Activated T-cell treated with anti-CD3 and anti-CD28 coated beads, Interleukin-2, amount 50 U/mL, for 24 hours (primary cell): ENCODE measurements at regions not wholly inside any gene's neighbourhood (a gene's known extent, or its start where the extent isn't known, plus 50 kb on each side); places are given as distances from the start of the nearest gene placed in this dataset.

Experiments
- DNase-seq: peaks from one replicate; pipeline ENCODE4 v3.0.0-alpha.2; 2020
- H3K27ac Mint-ChIP-seq: 2 replicates; pipeline ENCODE4 v1.8.0; 2020; ENCODE audit warnings: mild to moderate bottlenecking, mixed read lengths
- H3K27me3 Mint-ChIP-seq: 2 replicates; pipeline ENCODE4 v1.8.0; 2020; ENCODE audit warnings: mixed read lengths
- H3K36me3 Mint-ChIP-seq: 2 replicates; pipeline ENCODE4 v1.8.0; 2020; ENCODE audit warnings: low read depth, mixed read lengths
- H3K4me1 Mint-ChIP-seq: 2 replicates; pipeline ENCODE4 v1.8.0; 2020; ENCODE audit warnings: low read depth, mixed read lengths
- H3K4me3 Mint-ChIP-seq: 2 replicates; pipeline ENCODE4 v1.8.0; 2020; ENCODE audit warnings: mild to moderate bottlenecking, moderate library complexity, mixed read lengths
- H3K9me3 Mint-ChIP-seq: 2 replicates; pipeline ENCODE4 v1.8.0; 2020; ENCODE audit warnings: mixed read lengths

DNA sequence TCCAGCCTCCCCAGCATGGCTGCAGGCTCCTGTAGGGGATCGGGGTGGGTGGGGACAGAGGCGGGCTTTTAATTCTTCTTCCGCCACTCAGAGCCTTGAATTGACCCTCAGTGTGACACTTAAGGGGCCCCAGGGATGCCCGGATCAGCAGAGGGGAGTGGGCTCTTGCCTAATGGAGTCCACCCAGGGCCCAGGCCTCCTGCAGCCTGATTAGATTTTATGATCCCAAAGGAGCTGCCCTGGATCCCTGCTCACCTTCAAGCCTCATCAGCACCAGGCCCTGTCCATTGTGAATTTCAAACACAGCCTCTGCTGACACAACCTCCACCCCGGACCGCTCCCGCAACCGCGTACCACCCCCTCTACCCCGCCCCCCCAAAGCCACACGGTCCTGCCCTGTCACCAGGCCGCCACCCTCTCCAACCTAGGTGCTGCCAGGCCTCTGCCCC, 214.1 kb upstream of the IER5L start:
- H3K4me1 Mint-ChIP-seq = no peaks in the 10 kb centered on the region
- H3K4me3 Mint-ChIP-seq = no peak overlapping the region
- no peaks in the 10 kb centered on the region for H3K9me3 Mint-ChIP-seq
- peak; percentile 21 for DNase-seq
- H3K36me3 Mint-ChIP-seq = no peaks in the 10 kb centered on the region
- H3K27ac Mint-ChIP-seq = no peak overlapping the region
- H3K27me3 Mint-ChIP-seq = no peaks in the 10 kb centered on the region

DNA sequence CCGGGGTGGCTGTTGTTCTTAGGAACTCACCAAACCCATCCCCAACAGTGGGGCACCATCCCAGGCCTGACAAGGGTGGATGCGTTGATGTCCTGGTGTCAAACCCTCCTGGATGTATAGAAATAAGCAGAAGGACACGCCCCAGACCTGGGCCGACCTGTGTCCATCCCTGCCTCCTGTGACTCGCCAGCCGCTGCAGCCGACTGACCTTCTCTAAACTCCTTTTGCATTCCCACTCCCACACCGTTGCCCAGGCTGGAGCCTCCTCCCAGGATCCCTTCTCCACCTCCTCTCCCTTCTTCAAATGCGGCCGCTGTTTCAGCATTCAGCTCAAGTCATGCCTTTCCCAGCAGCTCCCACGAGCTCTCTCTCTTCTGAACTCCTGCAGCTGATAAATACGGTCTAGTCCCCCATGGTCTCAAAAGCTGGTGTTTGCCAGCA, 213.2 kb upstream of the IER5L start:
- H3K36me3 Mint-ChIP-seq = no peaks in the 10 kb centered on the region
- H3K4me3 Mint-ChIP-seq = no peak overlapping the region
- DNase-seq = peak; percentile 12
- no peak overlapping the region for H3K27ac Mint-ChIP-seq
- H3K9me3 Mint-ChIP-seq = no peaks in the 10 kb centered on the region
- H3K4me1 Mint-ChIP-seq = no peaks in the 10 kb centered on the region
- H3K27me3 Mint-ChIP-seq = no peaks in the 10 kb centered on the region

DNA sequence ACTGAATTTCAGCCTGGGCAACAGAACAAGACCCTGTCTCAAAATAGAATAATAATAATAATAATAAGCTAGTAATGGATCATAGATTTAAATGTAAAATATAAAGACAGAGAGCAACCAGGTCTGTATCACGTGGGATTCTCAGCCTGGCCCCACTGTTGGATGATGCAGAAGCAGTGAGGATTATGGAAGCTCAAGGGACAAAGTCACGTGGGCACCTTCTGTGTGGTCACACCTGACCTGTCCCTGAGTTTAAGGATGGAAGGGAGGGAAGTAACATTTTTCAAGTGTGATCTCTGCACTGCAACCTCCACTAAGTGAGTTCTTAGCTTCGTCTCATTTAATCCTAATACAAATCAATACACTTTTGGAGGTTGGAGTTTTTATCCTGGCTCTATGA, 212.5 kb upstream of the IER5L start:
- no peaks in the 10 kb centered on the region for H3K9me3 Mint-ChIP-seq
- H3K27ac Mint-ChIP-seq = no peak overlapping the region
- H3K27me3 Mint-ChIP-seq = no peaks in the 10 kb centered on the region
- no peaks in the 10 kb centered on the region for H3K36me3 Mint-ChIP-seq
- peak; percentile 8 for DNase-seq
- H3K4me1 Mint-ChIP-seq = no peaks in the 10 kb centered on the region
- no peak overlapping the region for H3K4me3 Mint-ChIP-seq

DNA sequence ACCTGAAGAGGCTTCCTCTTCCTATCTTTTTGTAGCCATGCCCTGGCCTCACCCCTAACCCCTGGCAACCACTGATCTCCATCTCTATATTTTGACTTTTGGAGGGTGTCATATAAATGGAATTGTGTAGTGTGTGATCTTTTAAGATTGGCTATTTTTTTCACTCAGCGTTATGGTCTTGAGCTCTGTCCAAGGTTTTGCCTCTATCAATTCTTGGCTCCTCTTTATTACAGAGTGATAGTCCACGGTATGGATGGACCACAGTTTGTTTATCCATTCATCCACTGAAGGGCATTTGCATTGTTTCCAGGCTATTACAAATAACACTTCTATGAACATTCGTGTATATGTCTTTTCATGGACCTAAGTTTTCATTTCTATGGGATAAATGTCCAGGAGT, 209.8 kb upstream of the IER5L start:
- H3K9me3 Mint-ChIP-seq = no peaks in the 10 kb centered on the region
- H3K27me3 Mint-ChIP-seq = no peaks in the 10 kb centered on the region
- H3K4me1 Mint-ChIP-seq = peaks cover 13% of the 10 kb centered on the region
- H3K4me3 Mint-ChIP-seq = no peak overlapping the region
- DNase-seq = no peak
- H3K36me3 Mint-ChIP-seq = no peaks in the 10 kb centered on the region
- H3K27ac Mint-ChIP-seq = no peak overlapping the region

DNA sequence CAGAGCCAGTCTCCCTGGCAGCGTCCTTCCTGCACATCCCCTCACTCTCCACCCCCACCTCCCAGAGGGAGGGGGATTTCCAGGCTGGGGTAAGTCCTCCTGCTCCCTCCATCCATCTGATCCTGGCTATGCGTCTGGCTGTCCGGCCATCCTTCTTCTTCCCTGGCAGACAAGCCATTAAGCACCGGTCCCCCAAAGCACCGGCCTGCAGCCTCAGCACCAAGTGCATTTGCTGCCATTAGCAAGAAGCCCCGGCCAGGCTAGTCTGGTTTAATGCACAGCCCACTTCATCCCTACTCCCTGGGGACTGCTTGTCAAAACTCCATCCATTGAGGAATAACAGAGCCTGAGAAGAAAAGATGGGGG, 208.7 kb upstream of the IER5L start:
- no peaks in the 10 kb centered on the region for H3K36me3 Mint-ChIP-seq
- no peaks in the 10 kb centered on the region for H3K27me3 Mint-ChIP-seq
- H3K27ac Mint-ChIP-seq = no peak overlapping the region
- peak; percentile 20 for DNase-seq
- no peaks in the 10 kb centered on the region for H3K9me3 Mint-ChIP-seq
- H3K4me3 Mint-ChIP-seq = no peak overlapping the region
- H3K4me1 Mint-ChIP-seq = peaks cover 18% of the 10 kb centered on the region

DNA sequence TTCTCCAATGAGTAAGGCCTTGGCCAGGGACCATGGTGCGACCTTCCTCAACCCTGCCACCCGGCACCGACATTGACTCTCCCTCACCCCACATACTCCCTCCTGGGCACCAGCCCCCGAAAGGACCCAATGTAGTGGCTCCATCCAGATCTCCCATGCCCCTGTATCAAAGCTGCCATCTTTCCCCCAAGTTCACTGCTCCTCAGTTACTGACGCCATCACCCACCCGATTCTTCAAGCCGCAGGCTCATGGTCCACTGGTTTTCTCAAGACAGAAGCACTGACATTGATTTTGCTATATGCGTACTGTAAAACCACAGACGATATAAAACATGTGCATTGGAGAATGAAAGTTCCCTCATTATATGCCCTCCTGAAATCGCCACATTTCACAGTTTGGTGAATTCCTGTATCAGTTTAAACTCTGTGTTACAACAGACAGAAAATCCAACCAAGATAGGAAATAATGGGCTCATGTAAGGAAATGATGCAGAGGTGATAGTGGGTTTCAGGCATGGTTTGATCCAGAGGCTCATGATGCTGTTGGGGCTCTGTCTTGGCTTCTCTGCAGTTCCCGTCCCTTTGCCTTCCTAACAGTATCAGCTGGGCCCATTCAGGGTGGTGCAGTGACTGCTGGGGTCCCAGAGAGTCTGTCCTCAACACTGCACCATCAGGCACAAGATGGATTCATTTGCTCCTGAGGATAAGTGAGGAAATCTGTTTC, 207.3 kb upstream of the IER5L start:
- Mint-ChIP-seq H3K27ac (peak overlapping the region; percentile 26), H3K27me3 (no peaks in the 10 kb centered on the region), H3K36me3 (no peaks in the 10 kb centered on the region), H3K4me1 (peaks cover 18% of the 10 kb centered on the region), H3K9me3 (no peaks in the 10 kb centered on the region), H3K4me3 (no peak overlapping the region)
- peak; percentile 24 for DNase-seq

DNA sequence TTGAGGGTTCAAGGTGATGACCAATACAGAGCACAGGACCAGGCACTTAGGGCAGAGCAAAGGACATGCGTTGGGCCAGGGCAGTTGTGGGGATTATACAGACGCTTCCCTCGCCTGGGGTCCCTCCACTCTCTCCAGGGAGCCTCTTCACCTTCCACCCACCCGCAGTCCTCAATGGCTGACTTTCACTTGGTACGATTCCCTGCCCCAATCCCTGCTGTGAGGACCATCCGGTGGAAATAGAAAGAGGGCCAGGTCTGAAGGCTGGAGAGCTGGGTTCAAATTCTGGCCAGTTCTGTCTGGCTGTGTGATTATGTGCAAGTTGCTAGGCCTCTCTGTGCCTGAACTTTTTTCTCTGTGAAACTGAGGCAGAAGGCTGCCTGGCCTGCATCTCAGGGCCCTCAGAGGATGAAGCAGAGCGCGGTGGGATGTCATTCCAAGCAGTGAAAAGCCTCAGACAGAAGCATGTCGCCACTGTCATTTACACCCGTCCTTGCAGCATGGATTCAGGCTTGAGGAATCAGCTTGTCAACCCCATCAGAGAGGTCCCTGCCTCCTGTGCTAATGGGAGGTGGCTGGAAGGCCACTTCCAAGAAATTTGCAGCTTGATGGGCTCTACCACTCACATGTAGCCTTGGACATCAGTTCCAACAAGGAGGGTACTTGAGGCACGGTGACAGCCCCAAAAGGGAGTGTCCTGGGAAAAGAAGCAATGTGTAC, 206.6 kb upstream of the IER5L start:
- Mint-ChIP-seq H3K4me3 (peak overlapping the region; percentile 64), H3K4me1 (peaks cover 18% of the 10 kb centered on the region), H3K27me3 (no peaks in the 10 kb centered on the region), H3K9me3 (no peaks in the 10 kb centered on the region), H3K27ac (peak overlapping the region; percentile 79), H3K36me3 (no peaks in the 10 kb centered on the region)
- DNase-seq = peak; percentile 29

DNA sequence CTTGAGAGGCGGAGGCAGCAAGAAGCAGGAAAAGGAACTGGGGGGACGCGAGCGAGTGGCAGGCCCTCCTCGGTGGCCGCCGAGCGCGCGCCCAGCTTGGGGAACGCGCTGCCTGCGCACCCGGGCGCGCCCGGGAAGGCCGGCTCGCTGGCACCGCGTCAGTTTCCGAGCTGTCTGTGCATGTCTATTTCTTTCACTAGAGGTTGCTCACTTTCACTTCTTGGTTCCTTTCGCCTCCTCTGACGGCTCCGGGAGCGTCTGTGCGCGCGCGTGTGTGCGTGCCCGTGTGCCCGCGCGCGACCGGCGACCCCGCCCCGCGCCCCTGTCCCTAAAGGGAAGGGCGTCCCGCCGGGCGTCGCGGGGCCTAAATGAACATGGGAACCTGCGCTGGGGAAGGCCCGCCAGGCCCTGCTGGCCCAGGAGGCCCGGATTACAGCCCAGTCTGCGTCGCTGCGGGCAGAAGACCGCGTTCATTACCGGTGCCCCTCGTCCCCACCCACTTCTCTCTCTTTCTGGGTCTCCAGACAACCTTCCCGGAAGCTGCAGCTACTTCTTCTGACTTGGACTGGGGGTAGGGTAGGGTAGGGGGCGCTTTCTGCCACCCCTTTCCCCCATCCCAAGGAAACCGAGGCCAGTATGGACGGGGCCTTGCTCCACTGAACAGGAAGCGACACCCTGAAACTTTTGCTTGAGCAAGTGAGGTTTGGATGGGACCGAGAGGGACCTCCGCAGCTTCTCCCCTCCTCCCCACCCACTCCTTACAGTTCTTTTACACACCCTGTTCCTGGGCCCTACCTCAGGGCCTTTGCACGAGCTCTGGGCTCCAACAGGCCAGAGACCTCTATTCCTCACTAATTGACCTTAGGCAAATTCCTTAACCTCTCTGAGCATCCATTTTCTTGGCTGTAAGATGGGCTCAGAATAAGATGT, 205.8 kb upstream of the IER5L start:
- DNase-seq = peak; percentile 79
- Mint-ChIP-seq H3K27ac (peak overlapping the region; percentile 79), H3K4me3 (peak overlapping the region; percentile 64)

DNA sequence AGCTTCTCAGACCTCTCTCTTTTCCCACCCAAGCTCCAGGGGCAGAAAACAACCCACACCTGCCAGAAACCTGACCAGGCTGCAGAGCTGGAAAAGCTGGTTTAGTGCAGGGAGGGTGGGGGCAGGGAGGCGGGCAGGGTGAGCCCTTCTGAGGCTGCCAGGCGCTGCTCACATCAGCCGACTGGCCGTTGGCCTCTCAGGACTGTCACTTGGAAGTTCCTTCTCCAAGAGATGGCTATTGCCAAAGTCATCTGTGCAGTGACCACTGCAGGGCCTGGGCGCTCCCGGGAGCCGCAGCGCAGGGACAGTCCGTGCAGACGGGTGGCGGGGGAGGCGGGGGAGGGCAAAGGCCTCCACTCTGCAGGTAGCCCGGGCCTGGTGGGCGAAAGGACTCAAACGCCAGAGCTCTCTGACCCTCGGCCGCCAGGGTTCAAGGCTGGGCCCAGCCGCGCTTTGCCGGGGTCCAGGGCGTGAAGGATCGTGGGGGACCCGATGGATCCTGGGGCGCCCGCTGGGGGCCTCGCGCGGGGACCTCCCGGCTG, 205.0 kb upstream of the IER5L start:
- DNase-seq = no peak
- Mint-ChIP-seq H3K9me3 (no peaks in the 10 kb centered on the region), H3K36me3 (no peaks in the 10 kb centered on the region), H3K27me3 (no peaks in the 10 kb centered on the region), H3K4me3 (peak overlapping the region; percentile 64), H3K27ac (peak overlapping the region; percentile 67), H3K4me1 (peaks cover 18% of the 10 kb centered on the region)

More for the DNA sequence above, 205.8 kb upstream of the IER5L start:
- Mint-ChIP-seq H3K9me3 (no peaks in the 10 kb centered on the region), H3K27me3 (no peaks in the 10 kb centered on the region), H3K4me1 (peaks cover 18% of the 10 kb centered on the region), H3K36me3 (no peaks in the 10 kb centered on the region)

DNA sequence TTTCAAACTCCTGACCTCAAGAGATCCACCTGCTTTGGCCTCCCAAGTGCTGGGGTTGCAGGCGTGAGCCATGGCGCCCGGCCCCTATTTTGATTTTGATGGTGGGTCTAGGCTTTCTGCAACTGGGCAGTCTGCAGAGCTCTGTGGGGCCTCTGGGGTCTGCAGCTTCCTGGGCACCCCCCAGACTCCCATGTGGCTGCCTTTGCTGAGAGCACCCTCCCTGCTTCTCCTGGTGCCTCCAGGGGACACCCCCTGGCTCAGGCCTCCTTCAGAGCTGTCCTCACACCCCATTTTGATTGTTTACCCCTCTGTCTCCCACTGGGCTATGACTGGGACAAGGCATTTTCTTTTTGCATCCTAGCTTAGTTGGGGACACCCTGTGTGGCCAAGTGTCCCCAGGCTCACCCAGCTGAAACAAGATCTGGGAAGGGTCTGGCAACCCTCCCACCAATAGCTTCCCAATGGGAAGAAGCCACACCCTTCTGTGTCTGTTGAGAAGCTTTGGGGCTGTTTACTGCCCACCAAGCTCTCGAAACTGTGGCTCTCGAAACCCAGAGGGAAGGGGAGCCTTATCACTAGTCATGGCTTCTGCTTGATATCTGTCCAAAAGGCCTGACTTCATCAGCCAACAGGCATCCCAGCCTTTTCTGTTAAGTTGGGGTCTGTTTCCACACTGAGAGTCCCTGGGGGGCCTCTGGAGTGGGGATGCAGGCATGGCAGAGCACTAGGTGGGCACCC, 204.4 kb upstream of the IER5L start:
- Mint-ChIP-seq H3K4me3 (peak overlapping the region; percentile 51), H3K9me3 (no peaks in the 10 kb centered on the region), H3K27me3 (no peaks in the 10 kb centered on the region), H3K36me3 (no peaks in the 10 kb centered on the region), H3K4me1 (peaks cover 18% of the 10 kb centered on the region), H3K27ac (peak overlapping the region; percentile 67)
- DNase-seq = peak; percentile 25

DNA sequence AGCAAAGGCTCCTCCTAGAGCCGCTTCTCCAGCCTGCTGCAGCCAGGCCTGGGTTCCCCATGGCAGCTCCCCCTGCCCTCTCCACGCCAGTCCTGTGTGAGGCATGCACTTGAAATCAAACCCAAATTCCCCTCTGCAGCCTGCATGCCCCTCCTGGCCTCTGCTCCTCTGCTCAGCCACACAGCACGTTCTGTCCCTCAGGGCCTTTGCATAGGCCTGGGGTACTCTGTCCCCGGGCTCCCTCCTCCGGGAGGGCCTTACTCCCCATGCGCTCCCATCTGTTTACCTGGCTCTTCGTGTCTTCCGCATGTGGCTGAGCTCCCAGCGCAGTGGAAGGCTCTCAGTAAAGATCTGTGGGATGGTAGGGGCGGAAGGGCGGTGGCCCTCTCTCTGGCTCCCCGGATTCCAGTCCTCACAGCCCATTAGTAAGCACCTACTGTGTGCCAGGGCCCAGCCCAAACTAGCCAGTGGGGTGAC, 203.5 kb upstream of the IER5L start:
- no peaks in the 10 kb centered on the region for H3K9me3 Mint-ChIP-seq
- no peaks in the 10 kb centered on the region for H3K27me3 Mint-ChIP-seq
- peaks cover 18% of the 10 kb centered on the region for H3K4me1 Mint-ChIP-seq
- no peaks in the 10 kb centered on the region for H3K36me3 Mint-ChIP-seq
- no peak overlapping the region for H3K4me3 Mint-ChIP-seq
- no peak overlapping the region for H3K27ac Mint-ChIP-seq
- DNase-seq = peak; percentile 23

DNA sequence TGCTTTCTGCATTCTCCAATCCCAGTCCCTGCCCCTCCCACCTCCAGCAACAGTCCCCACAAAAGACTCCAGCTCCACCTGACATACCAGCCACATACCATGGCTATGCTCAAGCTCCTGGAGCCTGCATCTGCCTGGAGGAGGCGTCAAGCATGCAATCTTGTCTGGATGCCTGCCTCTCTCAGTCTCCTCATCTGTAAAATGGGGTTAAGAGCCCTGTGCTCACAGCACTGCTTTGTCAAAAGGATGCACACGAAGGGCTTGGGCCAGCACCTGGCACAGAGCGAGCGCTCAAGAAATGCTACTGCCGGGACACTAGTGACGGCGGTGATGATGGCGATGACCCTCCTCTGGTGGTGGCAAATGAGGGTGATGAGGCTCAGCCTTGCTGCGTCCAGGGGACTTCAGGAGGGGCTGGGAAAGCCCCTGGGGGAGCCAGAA, 202.9 kb upstream of the IER5L start:
- Mint-ChIP-seq H3K36me3 (no peaks in the 10 kb centered on the region), H3K27ac (no peak overlapping the region), H3K4me3 (no peak overlapping the region), H3K9me3 (no peaks in the 10 kb centered on the region), H3K27me3 (no peaks in the 10 kb centered on the region), H3K4me1 (peaks cover 18% of the 10 kb centered on the region)
- DNase-seq = no peak

DNA sequence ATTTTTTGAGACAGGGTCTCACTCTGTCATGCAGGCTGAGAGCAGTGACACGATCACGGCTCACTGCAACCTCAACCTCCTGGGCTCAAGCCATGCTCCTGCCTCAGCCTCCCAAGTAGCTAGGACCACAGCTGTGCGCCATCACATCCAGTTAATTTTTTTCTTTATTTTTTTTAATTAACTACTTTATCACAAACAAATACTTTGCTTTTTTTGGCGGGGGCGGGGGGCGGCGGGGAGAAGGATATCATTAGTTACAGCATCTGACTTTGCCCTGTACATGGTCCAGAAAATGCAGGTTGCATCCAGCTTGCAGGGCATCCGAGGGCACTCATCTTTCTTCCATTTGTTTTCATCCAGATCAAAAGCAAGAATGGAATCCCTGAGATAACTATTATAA, 201.8 kb upstream of the IER5L start:
- Mint-ChIP-seq H3K4me3 (no peak overlapping the region), H3K27me3 (no peaks in the 10 kb centered on the region), H3K4me1 (peaks cover 15% of the 10 kb centered on the region), H3K27ac (no peak overlapping the region), H3K9me3 (no peaks in the 10 kb centered on the region), H3K36me3 (no peaks in the 10 kb centered on the region)
- DNase-seq = no peak
